H1 (cell line): ENCODE measurements at regions not wholly inside any gene's neighbourhood (a gene's known extent, or its start where the extent isn't known, plus 50 kb on each side); places are given as distances from the start of the nearest gene placed in this dataset.

ENCODE experiments used
- CTCF ChIA-PET: fragments of 300-600 bp; sonication (Branson Sonifier 250); formaldehyde crosslinking; loops from one replicate; lab custom pipeline; 2021; ENCODE audit not compliant: partially characterized antibody; lab: Charles Lee
- POLR2A ChIA-PET: fragments of 300-600 bp; sonication (Branson Sonifier 250); formaldehyde crosslinking; loops from one replicate; lab custom pipeline; 2021; ENCODE audit warnings: inconsistent platforms; ENCODE audit not compliant: partially characterized antibody; lab: Charles Lee
- DNase-seq, 2 experiments: peaks; one replicate each; pipeline versions ENCODE4 v3.0.0 to v3.0.0-alpha.2; 2010 to 2022; ENCODE audit warnings: low spot score in 2 of 2, low read depth in 1 of 2, mixed read lengths in 1 of 2
- FAIRE-seq: peaks from 2 replicates; lab custom pipeline; 2011; peaks lifted over from hg19 to GRCh38; lab: Jason Lieb, UNC
- H2AFZ ChIP-seq: 2 replicates; pipeline ENCODE4 v1.8.1; 2012; ENCODE audit warnings: low read length, inconsistent platforms
- H2AK5ac ChIP-seq: 2 replicates; pipeline ENCODE4 v1.6.1; 2013; ENCODE audit warnings: low read depth, low read length
- H2BK120ac ChIP-seq: replicated peaks from 2 replicates; pipeline ENCODE3; 2013; ENCODE audit warnings: low read depth, low read length, inconsistent platforms
- H2BK12ac ChIP-seq: 2 replicates; pipeline ENCODE4 v1.6.1; 2013; ENCODE audit warnings: low read depth, low read length
- H2BK15ac ChIP-seq: 2 replicates; pipeline ENCODE4 v1.6.1; 2013; ENCODE audit warnings: low read length
- H2BK20ac ChIP-seq: 2 replicates; pipeline ENCODE4 v1.6.1; 2013; ENCODE audit warnings: low read length
- H2BK5ac ChIP-seq: 2 replicates; pipeline ENCODE4 v1.6.1; 2013; ENCODE audit warnings: low read depth, low read length
- H3K14ac ChIP-seq: 2 replicates; pipeline ENCODE4 v1.6.1; 2013; ENCODE audit warnings: inconsistent platforms; ENCODE audit not compliant: insufficient read length
- H3K18ac ChIP-seq: 2 replicates; pipeline ENCODE4 v1.6.1; 2013; ENCODE audit warnings: low read length; ENCODE audit errors: extremely low read depth
- H3K23ac ChIP-seq: 2 replicates; pipeline ENCODE4 v1.6.1; 2013; ENCODE audit warnings: inconsistent platforms; ENCODE audit not compliant: insufficient read length
- H3K23me2 ChIP-seq: 2 replicates; pipeline ENCODE4 v1.6.1; 2013; ENCODE audit warnings: low read depth, low read length
- H3K27ac ChIP-seq: 2 replicates; pipeline ENCODE4 v1.6.1; 2011; ENCODE audit warnings: low read depth, low read length, inconsistent platforms
- H3K27me3 ChIP-seq, 4 experiments: replicated peaks in 1 of 4; 1 replicate in 1 of 4; 2 replicates in 3 of 4; pipeline versions ENCODE4 v1.6.1 to v1.8.1; 2011 to 2013; ENCODE audit warnings: low read length in 3 of 4, mild to moderate bottlenecking in 3 of 4, inconsistent platforms in 2 of 4, mixed read lengths in 2 of 4, moderate library complexity in 1 of 4; ENCODE audit not compliant: control insufficient read depth in 3 of 4, insufficient read depth in 3 of 4; ENCODE audit errors: extremely low read depth in 1 of 4
- H3K36me3 ChIP-seq, 4 experiments: 2 replicates each; pipeline versions ENCODE4 v1.6.1 to v1.8.1; 2011 to 2013; ENCODE audit warnings: mild to moderate bottlenecking in 4 of 4, low read length in 3 of 4, moderate library complexity in 2 of 4, control low read depth in 1 of 4, inconsistent platforms in 1 of 4; ENCODE audit not compliant: insufficient read depth in 4 of 4, control insufficient read depth in 2 of 4
- H3K4ac ChIP-seq: replicated peaks from 2 replicates; pipeline ENCODE3; 2013; ENCODE audit warnings: low read length, low read depth, mixed read lengths, inconsistent platforms; ENCODE audit not compliant: insufficient read length
- H3K4me1 ChIP-seq, 4 experiments: replicated peaks in 1 of 4; 1 replicate in 1 of 4; 2 replicates in 3 of 4; pipeline versions ENCODE4 v1.6.1 to v1.8.1; 2011 to 2013; ENCODE audit warnings: low read length in 3 of 4, inconsistent platforms in 2 of 4, mixed read lengths in 1 of 4; ENCODE audit not compliant: insufficient read depth in 4 of 4, control insufficient read depth in 3 of 4
- H3K4me2 ChIP-seq, 2 experiments: 2 replicates each; pipeline versions ENCODE4 v1.6.1 to v1.8.1; 2011 to 2013; ENCODE audit warnings: low read depth in 2 of 2, low read length in 2 of 2, control low read depth in 1 of 2, inconsistent platforms in 1 of 2, mild to moderate bottlenecking in 1 of 2; ENCODE audit not compliant: insufficient read depth in 1 of 2
- H3K4me3 ChIP-seq, 4 experiments: fragments of 200-600, 300-600 bp in 1 of 4; sonication (generic), shearing (Covaris generic), sonication (Bioruptor Twin) in 1 of 4; 2 replicates each; pipeline versions ENCODE4 v1.5.1 to v1.8.1; 2011 to 2016; ENCODE audit warnings: low read length in 4 of 4, low read depth in 3 of 4, control low read depth in 2 of 4, inconsistent platforms in 2 of 4, mild to moderate bottlenecking in 2 of 4, mixed read lengths in 1 of 4, moderate library complexity in 1 of 4; ENCODE audit not compliant: insufficient read depth in 2 of 4; ENCODE audit errors: extremely low read depth in 1 of 4
- H3K56ac ChIP-seq: replicated peaks from 2 replicates; pipeline ENCODE3; 2013; ENCODE audit warnings: low read depth, mild to moderate bottlenecking, mixed read lengths, low read length, inconsistent platforms; ENCODE audit not compliant: insufficient read length
- H3K79me1 ChIP-seq: 2 replicates; pipeline ENCODE4 v1.6.1; 2013; ENCODE audit warnings: low read depth, low read length, control low read depth
- H3K79me2 ChIP-seq, 2 experiments: 2 replicates each; pipeline versions ENCODE4 v1.6.1 to v1.8.1; 2012 to 2013; ENCODE audit warnings: low read length in 2 of 2, mild to moderate bottlenecking in 2 of 2, inconsistent platforms in 1 of 2; ENCODE audit not compliant: insufficient read depth in 2 of 2, control insufficient read depth in 1 of 2
- H3K9ac ChIP-seq, 4 experiments: replicated peaks in 1 of 4; 1 replicate in 1 of 4; 2 replicates in 3 of 4; pipeline versions ENCODE4 v1.6.1 to v1.8.1; 2011 to 2013; ENCODE audit warnings: low read depth in 3 of 4, low read length in 3 of 4, control low read depth in 2 of 4, mild to moderate bottlenecking in 2 of 4, moderate library complexity in 2 of 4, inconsistent platforms in 1 of 4; ENCODE audit errors: extremely low read depth in 1 of 4
- H3K9me3 ChIP-seq, 2 experiments: 2 replicates each; pipeline versions ENCODE4 v1.6.1 to v1.8.1; 2012 to 2013; ENCODE audit warnings: mild to moderate bottlenecking in 2 of 2, moderate library complexity in 2 of 2, control low read depth in 1 of 2, inconsistent platforms in 1 of 2, low read depth in 1 of 2, low read length in 1 of 2, mixed read lengths in 1 of 2; ENCODE audit not compliant: insufficient read depth in 2 of 2
- H4K20me1 ChIP-seq, 2 experiments: replicated peaks in 1 of 2; 2 replicates each; pipeline versions ENCODE3 to v1.8.1; 2011 to 2013; ENCODE audit warnings: inconsistent platforms in 2 of 2, low read length in 2 of 2, mild to moderate bottlenecking in 1 of 2; ENCODE audit not compliant: insufficient read depth in 2 of 2, control insufficient read depth in 1 of 2
- H4K5ac ChIP-seq: 2 replicates; pipeline ENCODE4 v1.6.1; 2013; ENCODE audit warnings: low read length, low read depth, mixed read lengths, inconsistent platforms; ENCODE audit not compliant: insufficient read length
- H4K8ac ChIP-seq: 2 replicates; pipeline ENCODE4 v1.8.0; 2013; ENCODE audit warnings: mild to moderate bottlenecking, moderate library complexity, low read length, inconsistent platforms; ENCODE audit not compliant: insufficient read depth; ENCODE audit errors: extremely low read depth
- H4K91ac ChIP-seq: replicated peaks from 2 replicates; pipeline ENCODE3; 2013; ENCODE audit warnings: low read length, mixed read lengths, inconsistent platforms; ENCODE audit not compliant: insufficient read length
- CBX5 ChIP-seq: fragments of 300-800, 300-1000 bp; sonication (generic); IDR thresholded peaks from 2 replicates; pipeline ENCODE4 v1.7.1; 2016; ENCODE audit warnings: antibody characterized with exemption, low read length, low read depth
- CHD2 ChIP-seq: IDR thresholded peaks from 2 replicates; pipeline ENCODE4 v1.6.1; 2012; ENCODE audit warnings: low read length, improper control_type of control experiment
- CTBP2 ChIP-seq: IDR thresholded peaks from 2 replicates; pipeline ENCODE4 v1.7.0; 2011; ENCODE audit warnings: borderline replicate concordance, mild to moderate bottlenecking, moderate library complexity, mixed read lengths, low read length; ENCODE audit not compliant: insufficient read depth, insufficient read length
- EP300 ChIP-seq, 2 experiments: IDR thresholded peaks; 1 replicate in 1 of 2; 2 replicates in 1 of 2; pipeline ENCODE4 v1.6.1; 2011 to 2012; ENCODE audit warnings: low read depth in 2 of 2, low read length in 2 of 2, mild to moderate bottlenecking in 2 of 2, borderline replicate concordance in 1 of 2, inconsistent platforms in 1 of 2, moderate library complexity in 1 of 2
- JUND ChIP-seq: IDR thresholded peaks from 2 replicates; pipeline ENCODE4 v1.6.1; 2011; ENCODE audit warnings: mild to moderate bottlenecking, improper control_type of control experiment, low read length
- PHF8 ChIP-seq: fragments of 200-600 bp; sonication (generic); conservative IDR thresholded peaks from 2 replicates; pipeline ENCODE4 v1.7.1; 2012; ENCODE audit warnings: low read depth, mild to moderate bottlenecking, inconsistent platforms, low read length, moderate library complexity
- RNF2 ChIP-seq: fragments of 200-900, 300-1000 bp; sonication (generic); IDR thresholded peaks from 2 replicates; pipeline ENCODE4 v1.7.1; 2016; ENCODE audit warnings: borderline replicate concordance, low read depth, mild to moderate bottlenecking, antibody characterized with exemption, low read length; ENCODE audit not compliant: poor library complexity, severe bottlenecking; ENCODE audit errors: missing control alignments
- SIX5 ChIP-seq: IDR thresholded peaks from 2 replicates; pipeline ENCODE4 v1.6.1; 2011; ENCODE audit warnings: mild to moderate bottlenecking, low read depth, low read length
- SP1 ChIP-seq: IDR thresholded peaks from 2 replicates; pipeline ENCODE4 v1.6.1; 2011; ENCODE audit warnings: low read depth, low read length
- YY1 ChIP-seq: IDR thresholded peaks from 2 replicates; pipeline ENCODE4 v1.6.1; 2011; ENCODE audit warnings: low read depth, mild to moderate bottlenecking, low read length
- WGBS, 2 experiments: shearing (Covaris generic) in 1 of 2; methylation state at CpG; one replicate each; pipeline versions ENCODE4 v1.1.6 to v1.1.7; 2013 to 2015; ENCODE audit warnings: low lambda C conversion rate in 2 of 2, mixed read lengths in 2 of 2, inconsistent platforms in 1 of 2, low coverage in 1 of 2, missing lambda C conversion rate in 1 of 2; ENCODE audit not compliant: insufficient replicate concordance in 2 of 2, insufficient coverage in 1 of 2, insufficient read length in 1 of 2; ENCODE audit errors: extremely low coverage in 1 of 2, missing lambda C conversion rate in 1 of 2; 5-methylcytosine and 5-hydroxymethylcytosine counted together
- TF ChIP-seq, protein P1 (sequence below): IDR thresholded peaks from 2 replicates; pipeline ENCODE4 v1.6.1; 2012; ENCODE audit warnings: low read length, inconsistent platforms
- TF ChIP-seq, protein P2 (sequence below): IDR thresholded peaks from 2 replicates; pipeline ENCODE4 v1.6.1; 2011; ENCODE audit warnings: low read depth, mild to moderate bottlenecking, low read length; ENCODE audit not compliant: insufficient read depth

DNA sequence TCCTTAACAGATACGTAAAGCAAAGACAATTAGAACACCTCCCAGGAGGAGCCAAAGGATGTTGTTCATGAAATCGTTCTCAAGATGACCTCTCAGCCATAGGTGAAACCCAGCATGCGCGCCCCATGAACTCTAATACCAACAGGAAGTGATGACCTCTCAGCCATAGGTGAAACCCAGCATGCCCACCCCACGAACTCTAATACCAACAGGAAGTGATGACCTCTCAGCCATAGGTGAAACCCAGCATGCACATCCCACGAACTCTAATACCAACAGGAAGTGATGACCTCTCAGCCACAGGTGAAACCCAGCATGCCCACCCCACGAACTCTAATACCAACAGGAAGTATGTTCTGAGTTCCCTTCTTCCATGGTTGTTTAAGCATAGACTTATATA is 205.2 kb upstream of the ADARB2 start:
- CTCF ChIA-PET, result interaction anchor here (1.2 kb wide), 1 partner anchor 20 kb away, joined by 3 read pairs; no protein-coding TSS in a partner anchor
- no peak overlapping the region for H2BK120ac ChIP-seq
- no peak overlapping the region for H2BK5ac ChIP-seq
- H2BK12ac ChIP-seq, result no peak overlapping the region
- H3K18ac ChIP-seq, result no peak overlapping the region
- no peak overlapping the region for H2AFZ ChIP-seq
- POLR2A ChIA-PET, result no interaction called here
- H3K4me3 ChIP-seq, result no peak overlapping the region
- no peaks in the 10 kb centered on the region for H3K4me1 ChIP-seq
- H3K79me2 ChIP-seq, result no peaks in the 10 kb centered on the region
- H3K4ac ChIP-seq, result no peak overlapping the region
- DNase-seq (no peak), FAIRE-seq (peak; percentile 45)
- H2BK20ac ChIP-seq, result no peak overlapping the region
- no peaks in the 10 kb centered on the region for H3K23me2 ChIP-seq
- H3K27ac ChIP-seq, result no peak overlapping the region
- H2AK5ac ChIP-seq, result no peak overlapping the region
- no peaks in the 10 kb centered on the region for H3K27me3 ChIP-seq
- no peak overlapping the region for H3K14ac ChIP-seq
- H3K23ac ChIP-seq, result no peak overlapping the region
- no peaks in the 10 kb centered on the region for H3K9me3 ChIP-seq
- H2BK15ac ChIP-seq, result no peak overlapping the region
- H3K9ac ChIP-seq, result no peak overlapping the region
- no peak overlapping the region for H3K56ac ChIP-seq
- no peaks in the 10 kb centered on the region for H3K36me3 ChIP-seq
- H4K91ac ChIP-seq, result no peak overlapping the region
- no peaks in the 10 kb centered on the region for H3K79me1 ChIP-seq
- H3K4me2 ChIP-seq, result no peak overlapping the region
- 85% methylated on average over 7 of the region's 7 CpGs; no CpG with 5 or more reads in 1 of the 2 experiments for WGBS, 2 experiments
- no peaks in the 10 kb centered on the region for H4K20me1 ChIP-seq
- no peak overlapping the region for H4K8ac ChIP-seq
- H4K5ac ChIP-seq, result no peak overlapping the region
- TF ChIP-seq PHF8 (no peak), CTBP2 (no peak), CBX5 (no peak), EP300 (IDR thresholded peaks at IDR 0.05; ENCODE audit: borderline replicate concordance in 1 of 2, low read depth in 2 of 2, low read length in 2 of 2) (no peak), SIX5 (no peak), JUND (no peak), SP1 (no peak), CHD2 (no peak), RNF2 (no peak), YY1 (no peak)
- TF ChIP-seq, protein P1, sequence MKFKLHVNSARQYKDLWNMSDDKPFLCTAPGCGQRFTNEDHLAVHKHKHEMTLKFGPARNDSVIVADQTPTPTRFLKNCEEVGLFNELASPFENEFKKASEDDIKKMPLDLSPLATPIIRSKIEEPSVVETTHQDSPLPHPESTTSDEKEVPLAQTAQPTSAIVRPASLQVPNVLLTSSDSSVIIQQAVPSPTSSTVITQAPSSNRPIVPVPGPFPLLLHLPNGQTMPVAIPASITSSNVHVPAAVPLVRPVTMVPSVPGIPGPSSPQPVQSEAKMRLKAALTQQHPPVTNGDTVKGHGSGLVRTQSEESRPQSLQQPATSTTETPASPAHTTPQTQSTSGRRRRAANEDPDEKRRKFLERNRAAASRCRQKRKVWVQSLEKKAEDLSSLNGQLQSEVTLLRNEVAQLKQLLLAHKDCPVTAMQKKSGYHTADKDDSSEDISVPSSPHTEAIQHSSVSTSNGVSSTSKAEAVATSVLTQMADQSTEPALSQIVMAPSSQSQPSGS, result no peak
- TF ChIP-seq, protein P2, sequence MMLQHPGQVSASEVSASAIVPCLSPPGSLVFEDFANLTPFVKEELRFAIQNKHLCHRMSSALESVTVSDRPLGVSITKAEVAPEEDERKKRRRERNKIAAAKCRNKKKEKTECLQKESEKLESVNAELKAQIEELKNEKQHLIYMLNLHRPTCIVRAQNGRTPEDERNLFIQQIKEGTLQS, result no peak
